PC-9 (cell line): ENCODE measurements at regions not wholly inside any gene's neighbourhood (a gene's known extent, or its start where the extent isn't known, plus 50 kb on each side); places are given as distances from the start of the nearest gene placed in this dataset.

Experiments used
- EZH2 ChIP-seq: fragments of 200-600 bp; sonication (generic); IDR thresholded peaks from 2 replicates; pipeline ENCODE4 v1.8.0; 2017; ENCODE audit warnings: antibody characterized with exemption, low read depth
- TF ChIP-seq, protein P1 (sequence below): fragments of 200-600 bp; sonication (generic); conservative IDR thresholded peaks from 2 replicates; pipeline ENCODE4 v1.6.1; 2017; ENCODE audit warnings: mixed run types, antibody characterized with exemption, mild to moderate bottlenecking, moderate library complexity

DNA sequence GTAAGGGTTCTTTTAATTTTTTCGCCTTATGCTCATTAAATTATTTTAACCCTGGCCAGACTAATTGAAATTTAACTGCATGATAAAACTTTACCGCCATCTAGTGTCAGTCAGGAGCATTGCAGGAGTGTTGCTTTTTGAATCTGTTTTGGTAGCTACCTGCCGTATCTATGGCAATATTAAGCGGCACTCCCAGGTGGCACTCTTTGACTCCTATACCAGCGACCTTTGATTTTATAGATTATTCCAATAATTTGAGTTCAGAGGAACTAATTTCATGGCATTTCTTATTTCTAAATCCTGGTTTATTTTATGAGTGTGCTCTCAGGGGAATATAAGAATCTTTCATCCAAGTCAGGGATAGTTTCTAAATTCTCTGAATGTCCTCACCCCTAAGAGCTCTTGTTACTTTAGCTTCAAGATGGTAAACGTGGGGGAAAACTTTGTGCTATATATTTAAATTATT lies 198.9 kb downstream of the REEP3 start:
- no peak for TF ChIP-seq EZH2
- TF ChIP-seq, protein P1, sequence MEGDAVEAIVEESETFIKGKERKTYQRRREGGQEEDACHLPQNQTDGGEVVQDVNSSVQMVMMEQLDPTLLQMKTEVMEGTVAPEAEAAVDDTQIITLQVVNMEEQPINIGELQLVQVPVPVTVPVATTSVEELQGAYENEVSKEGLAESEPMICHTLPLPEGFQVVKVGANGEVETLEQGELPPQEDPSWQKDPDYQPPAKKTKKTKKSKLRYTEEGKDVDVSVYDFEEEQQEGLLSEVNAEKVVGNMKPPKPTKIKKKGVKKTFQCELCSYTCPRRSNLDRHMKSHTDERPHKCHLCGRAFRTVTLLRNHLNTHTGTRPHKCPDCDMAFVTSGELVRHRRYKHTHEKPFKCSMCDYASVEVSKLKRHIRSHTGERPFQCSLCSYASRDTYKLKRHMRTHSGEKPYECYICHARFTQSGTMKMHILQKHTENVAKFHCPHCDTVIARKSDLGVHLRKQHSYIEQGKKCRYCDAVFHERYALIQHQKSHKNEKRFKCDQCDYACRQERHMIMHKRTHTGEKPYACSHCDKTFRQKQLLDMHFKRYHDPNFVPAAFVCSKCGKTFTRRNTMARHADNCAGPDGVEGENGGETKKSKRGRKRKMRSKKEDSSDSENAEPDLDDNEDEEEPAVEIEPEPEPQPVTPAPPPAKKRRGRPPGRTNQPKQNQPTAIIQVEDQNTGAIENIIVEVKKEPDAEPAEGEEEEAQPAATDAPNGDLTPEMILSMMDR, result peak; percentile 100
